Activated CD4-positive, alpha-beta T cell treated with anti-CD3 and anti-CD28 coated beads, Interleukin-2, amount 50 U/mL, for 48 hours (primary cell): ENCODE measurements at regions not wholly inside any gene's neighbourhood (a gene's known extent, or its start where the extent isn't known, plus 50 kb on each side); places are given as distances from the start of the nearest gene placed in this dataset.
"Not testable (repeated sequence)": the region's sequence is repeated elsewhere in the genome, so short reads cannot be mapped to it uniquely, and the experiment has no call there.

Experiments used
- DNase-seq, 2 experiments: peaks; one replicate each; pipeline ENCODE4 v3.0.0-alpha.2; 2020

- DNase-seq: no peak
Measured at GRCh38 chr13:80830431-80830830, 489.5 kb upstream of the SPRY2 start.

GRCh38 chr13:80828759-80829158 lies 487.8 kb upstream of the SPRY2 start:
- no peak for DNase-seq

- DNase-seq: no peak
Measured at GRCh38 chr13:80825276-80825675, 484.4 kb upstream of the SPRY2 start.

- DNase-seq: no peak
Measured at GRCh38 chr13:80824229-80824628, 483.3 kb upstream of the SPRY2 start.

GRCh38 chr13:80823472-80823871 lies 482.5 kb upstream of the SPRY2 start:
- no peak for DNase-seq

GRCh38 chr13:80821466-80821865 lies 480.5 kb upstream of the SPRY2 start:
- no peak for DNase-seq

- no peak for DNase-seq
Measured at GRCh38 chr13:80817979-80818378, 477.1 kb upstream of the SPRY2 start.

- DNase-seq: no peak
Measured at GRCh38 chr13:80814541-80814940, 473.6 kb upstream of the SPRY2 start.

- DNase-seq: not testable (repeated sequence)
Measured at GRCh38 chr13:80810294-80810693, 469.4 kb upstream of the SPRY2 start.

- no peak for DNase-seq
Measured at GRCh38 chr13:80802946-80803345, 462.0 kb upstream of the SPRY2 start.

GRCh38 chr13:80798576-80799133 lies 457.7 kb upstream of the SPRY2 start:
- no peak for DNase-seq

- DNase-seq: no peak
Measured at GRCh38 chr13:80787604-80788003, 446.7 kb upstream of the SPRY2 start.

GRCh38 chr13:80783926-80784565 lies 443.1 kb upstream of the SPRY2 start:
- no peak for DNase-seq

GRCh38 chr13:80782441-80782840 lies 441.5 kb upstream of the SPRY2 start:
- DNase-seq: no peak

- no peak for DNase-seq
Measured at GRCh38 chr13:80778297-80778696, 437.4 kb upstream of the SPRY2 start.

- DNase-seq: no peak
Measured at GRCh38 chr13:80757694-80758093, 416.8 kb upstream of the SPRY2 start.

- DNase-seq: no peak
Measured at GRCh38 chr13:80755910-80756309, 415.0 kb upstream of the SPRY2 start.

GRCh38 chr13:80754441-80754840 lies 413.5 kb upstream of the SPRY2 start:
- no peak for DNase-seq

GRCh38 chr13:80753866-80754265 lies 412.9 kb upstream of the SPRY2 start:
- DNase-seq: no peak

- DNase-seq: no peak
Measured at GRCh38 chr13:80751854-80752253, 410.9 kb upstream of the SPRY2 start.

- no peak for DNase-seq
Measured at GRCh38 chr13:80744147-80744914, 403.4 kb upstream of the SPRY2 start.

- no peak for DNase-seq
Measured at GRCh38 chr13:80742033-80742432, 401.1 kb upstream of the SPRY2 start.

- no peak for DNase-seq
Measured at GRCh38 chr13:80740071-80740470, 399.1 kb upstream of the SPRY2 start.

- no peak for DNase-seq
Measured at GRCh38 chr13:80737513-80737912, 396.6 kb upstream of the SPRY2 start.
